CD8-positive, alpha-beta memory T cell (primary cell): ENCODE measurements at regions not wholly inside any gene's neighbourhood (a gene's known extent, or its start where the extent isn't known, plus 50 kb on each side); places are given as distances from the start of the nearest gene placed in this dataset.
"Not testable (repeated sequence)": the region's sequence is repeated elsewhere in the genome, so short reads cannot be mapped to it uniquely, and the experiment has no call there.

Source experiments
- CTCF ChIA-PET: fragments of 350-600 bp; sonication (Branson Sonifier 250); formaldehyde crosslinking; loops from one replicate; lab custom pipeline; 2021; ENCODE audit warnings: antibody characterized with exemption; lab: Charles Lee
- POLR2A ChIA-PET: fragments of 350-600 bp; sonication (Branson Sonifier 250); formaldehyde crosslinking; loops from one replicate; lab custom pipeline; 2021; ENCODE audit warnings: antibody characterized with exemption; lab: Charles Lee
- DNase-seq, 5 donors: peaks; one replicate each; pipeline versions ENCODE4 v3.0.0 to v3.0.0-alpha.2; 2020 to 2022; ENCODE audit warnings: mixed read lengths in 1 of 5
- H3K27ac ChIP-seq: one replicate; pipeline ENCODE4 v1.7.0; 2013; ENCODE audit warnings: low read depth, mild to moderate bottlenecking, low read length, moderate library complexity
- H3K27me3 ChIP-seq: 2 replicates; pipeline ENCODE4 v1.7.0; 2013; ENCODE audit warnings: low read length, mild to moderate bottlenecking; ENCODE audit not compliant: insufficient read depth, poor library complexity, severe bottlenecking
- H3K36me3 ChIP-seq: 2 replicates; pipeline ENCODE4 v1.7.0; 2013; ENCODE audit warnings: mild to moderate bottlenecking, low read length, moderate library complexity; ENCODE audit not compliant: insufficient read depth
- H3K4me1 ChIP-seq: 2 replicates; pipeline ENCODE4 v1.7.0; 2013; ENCODE audit warnings: mild to moderate bottlenecking, low read length, moderate library complexity; ENCODE audit not compliant: insufficient read depth
- H3K4me3 ChIP-seq: 2 replicates; pipeline ENCODE4 v1.7.0; 2013; ENCODE audit warnings: mild to moderate bottlenecking, low read length
- H3K9me3 ChIP-seq: 2 replicates; pipeline ENCODE4 v1.7.0; 2013; ENCODE audit warnings: mild to moderate bottlenecking, low read length
- H3K27ac Mint-ChIP-seq, 8 donors: one replicate each; pipeline ENCODE4 v1.8.0; 2020 to 2021; ENCODE audit warnings: mixed read lengths in 8 of 8, mild to moderate bottlenecking in 6 of 8, inconsistent platforms in 3 of 8, moderate library complexity in 3 of 8
- H3K27me3 Mint-ChIP-seq, 2 donors: one replicate each; pipeline ENCODE4 v1.8.0; 2020 to 2021; ENCODE audit warnings: mixed read lengths in 2 of 2, mild to moderate bottlenecking in 1 of 2, moderate library complexity in 1 of 2
- H3K36me3 Mint-ChIP-seq, 3 donors: one replicate each; pipeline ENCODE4 v1.8.0; 2020 to 2021; ENCODE audit warnings: mixed read lengths in 3 of 3, inconsistent platforms in 1 of 3, mild to moderate bottlenecking in 1 of 3
- H3K4me1 Mint-ChIP-seq, 3 donors: one replicate each; pipeline ENCODE4 v1.8.0; 2020 to 2021; ENCODE audit warnings: mixed read lengths in 3 of 3, inconsistent platforms in 1 of 3, mild to moderate bottlenecking in 1 of 3
- H3K4me3 Mint-ChIP-seq, 7 donors: one replicate each; pipeline ENCODE4 v1.8.0; 2020 to 2021; ENCODE audit warnings: mixed read lengths in 7 of 7, mild to moderate bottlenecking in 6 of 7, moderate library complexity in 4 of 7, inconsistent platforms in 2 of 7
- H3K9me3 Mint-ChIP-seq, 5 donors: one replicate each; pipeline ENCODE4 v1.8.0; 2020 to 2022; ENCODE audit warnings: mixed read lengths in 5 of 5, mild to moderate bottlenecking in 3 of 5, moderate library complexity in 2 of 5, inconsistent platforms in 1 of 5

GRCh38 chr20:52033313-52033712, 158.3 kb downstream of the ZFP64 start:
- no peak overlapping the region for H3K4me3 Mint-ChIP-seq
- Histone ChIP-seq H3K4me3 (no peak overlapping the region), H3K27me3 (no peaks in the 10 kb centered on the region), H3K4me1 (peaks cover 18% of the 10 kb centered on the region), H3K36me3 (no peaks in the 10 kb centered on the region), H3K9me3 (no peaks in the 10 kb centered on the region), H3K27ac (no peak overlapping the region)
- H3K9me3 Mint-ChIP-seq, result no peaks in the 10 kb centered on the region
- DNase-seq, result no peak
- CTCF ChIA-PET, result no interaction called here
- POLR2A ChIA-PET, result no interaction called here
- no peaks in the 10 kb centered on the region for H3K27me3 Mint-ChIP-seq
- H3K27ac Mint-ChIP-seq, result peak overlapping the region in 1 of 8 donors; percentile 69
- peaks cover 21 to 28% (median 27%) of the 10 kb centered on the region in 3 donors for H3K4me1 Mint-ChIP-seq
- no peaks in the 10 kb centered on the region for H3K36me3 Mint-ChIP-seq

- CTCF ChIA-PET, H3K27me3 ChIP-seq, H3K36me3 Mint-ChIP-seq, H3K27ac ChIP-seq, H3K36me3 ChIP-seq, H3K9me3 Mint-ChIP-seq, H3K9me3 ChIP-seq, H3K4me3 ChIP-seq, H3K27me3 Mint-ChIP-seq, DNase-seq: not testable (repeated sequence)
- POLR2A ChIA-PET, result interaction anchor here (0.7 kb wide), 1 partner anchor 1062 kb away, joined by 3 read pairs; no protein-coding TSS in a partner anchor
- peaks cover 21 to 28% (median 27%) of the 10 kb centered on the region in 3 donors for H3K4me1 Mint-ChIP-seq
- peak overlapping the region; percentile 51 to 90 (median 67) for H3K27ac Mint-ChIP-seq
- peaks cover 18% of the 10 kb centered on the region for H3K4me1 ChIP-seq
- peak overlapping the region in 6 of 7 donors; percentile 13 to 63 (median 39) for H3K4me3 Mint-ChIP-seq
Observed at GRCh38 chr20:52032304-52032683, 159.3 kb downstream of the ZFP64 start.

GRCh38 chr20:52031563-52032303, 159.8 kb downstream of the ZFP64 start:
- ChIA-PET CTCF (no interaction called here), POLR2A (interaction anchor here (0.7 kb wide), 1 partner anchor 1061 kb away, joined by 3 read pairs; no protein-coding TSS in a partner anchor)
- H3K27ac ChIP-seq, result no peak overlapping the region

GRCh38 chr20:52031206-52031562, 160.4 kb downstream of the ZFP64 start:
- H3K4me1 ChIP-seq, result peaks cover 18% of the 10 kb centered on the region
- CTCF ChIA-PET, result interaction anchor here (0.7 kb wide), 1 partner anchor 54 kb away, joined by 3 read pairs; no protein-coding TSS in a partner anchor
- no peaks in the 10 kb centered on the region for H3K27me3 Mint-ChIP-seq
- H3K36me3 ChIP-seq, result no peaks in the 10 kb centered on the region
- H3K9me3 Mint-ChIP-seq, result no peaks in the 10 kb centered on the region
- POLR2A ChIA-PET, result no interaction called here
- H3K4me3 ChIP-seq, result no peak overlapping the region
- H3K9me3 ChIP-seq, result no peaks in the 10 kb centered on the region
- H3K27me3 ChIP-seq, result no peaks in the 10 kb centered on the region
- H3K4me1 Mint-ChIP-seq, result peaks cover 21 to 28% (median 27%) of the 10 kb centered on the region in 3 donors
- H3K36me3 Mint-ChIP-seq, result no peaks in the 10 kb centered on the region
- H3K4me3 Mint-ChIP-seq, result peak overlapping the region in 6 of 7 donors; percentile 13 to 67 (median 39)
- no peak overlapping the region for H3K27ac ChIP-seq
- peak overlapping the region in 7 of 8 donors; percentile 17 to 90 (median 67) for H3K27ac Mint-ChIP-seq
- DNase-seq, result no peak

More at GRCh38 chr20:52031563-52032303, 159.8 kb downstream of the ZFP64 start:
- DNase-seq, result peak in 3 of 5 donors; percentile 4 to 56 (median 56)
- no peaks in the 10 kb centered on the region for H3K36me3 Mint-ChIP-seq
- Histone ChIP-seq H3K9me3 (no peaks in the 10 kb centered on the region), H3K36me3 (no peaks in the 10 kb centered on the region), H3K27me3 (no peaks in the 10 kb centered on the region), H3K4me3 (no peak overlapping the region), H3K4me1 (peaks cover 18% of the 10 kb centered on the region)
- no peaks in the 10 kb centered on the region for H3K9me3 Mint-ChIP-seq
- peaks cover 21 to 28% (median 27%) of the 10 kb centered on the region in 3 donors for H3K4me1 Mint-ChIP-seq
- peak overlapping the region; percentile 51 to 90 (median 67) for H3K27ac Mint-ChIP-seq
- no peaks in the 10 kb centered on the region for H3K27me3 Mint-ChIP-seq
- H3K4me3 Mint-ChIP-seq, result peak overlapping the region in 6 of 7 donors; percentile 13 to 67 (median 39)

- H3K4me1 Mint-ChIP-seq, result peaks cover 21 to 28% (median 27%) of the 10 kb centered on the region in 3 donors
- H3K4me3 Mint-ChIP-seq, H3K36me3 Mint-ChIP-seq, H3K36me3 ChIP-seq, H3K4me3 ChIP-seq, H3K9me3 Mint-ChIP-seq, DNase-seq, POLR2A ChIA-PET, CTCF ChIA-PET, H3K27me3 Mint-ChIP-seq, H3K27me3 ChIP-seq, H3K27ac ChIP-seq, H3K9me3 ChIP-seq, H3K27ac Mint-ChIP-seq: not testable (repeated sequence)
- peaks cover 18% of the 10 kb centered on the region for H3K4me1 ChIP-seq
Observed at GRCh38 chr20:52029129-52029528, 162.4 kb downstream of the ZFP64 start.

GRCh38 chr20:52025938-52026337, 165.6 kb downstream of the ZFP64 start:
- ChIA-PET POLR2A (no interaction called here), CTCF (no interaction called here)
- Histone ChIP-seq H3K4me3 (no peak overlapping the region), H3K27me3 (no peaks in the 10 kb centered on the region), H3K4me1 (peaks cover 6% of the 10 kb centered on the region), H3K9me3 (no peaks in the 10 kb centered on the region), H3K36me3 (no peaks in the 10 kb centered on the region), H3K27ac (no peak overlapping the region)
- no peaks in the 10 kb centered on the region for H3K9me3 Mint-ChIP-seq
- peaks cover 5 to 6% (median 6%) of the 10 kb centered on the region in 3 donors for H3K4me1 Mint-ChIP-seq
- DNase-seq, result no peak
- H3K36me3 Mint-ChIP-seq, result no peaks in the 10 kb centered on the region
- no peaks in the 10 kb centered on the region for H3K27me3 Mint-ChIP-seq
- H3K4me3 Mint-ChIP-seq, result no peak overlapping the region
- H3K27ac Mint-ChIP-seq, result no peak overlapping the region

- no peak overlapping the region for H3K27ac ChIP-seq
- POLR2A ChIA-PET, result no interaction called here
Observed at GRCh38 chr20:52019313-52019712, 172.3 kb downstream of the ZFP64 start.

GRCh38 chr20:52017669-52018317, 173.8 kb downstream of the ZFP64 start:
- Histone ChIP-seq H3K4me1 (no peaks in the 10 kb centered on the region), H3K27me3 (no peaks in the 10 kb centered on the region), H3K36me3 (no peaks in the 10 kb centered on the region), H3K9me3 (no peaks in the 10 kb centered on the region), H3K4me3 (no peak overlapping the region), H3K27ac (no peak overlapping the region)
- Mint-ChIP-seq H3K4me1 (no peaks in the 10 kb centered on the region), H3K36me3 (peaks cover 0 to 2% (median 0%) of the 10 kb centered on the region in 3 donors), H3K4me3 (no peak overlapping the region), H3K27me3 (peaks cover 2 to 3% of the 10 kb centered on the region in 2 donors), H3K9me3 (peaks cover 0 to 2% (median 0%) of the 10 kb centered on the region in 5 donors), H3K27ac (peak overlapping the region in 1 of 8 donors; percentile 2)
- CTCF ChIA-PET, result no interaction called here
- POLR2A ChIA-PET, result no interaction called here
- no peak for DNase-seq

More at GRCh38 chr20:52019313-52019712, 172.3 kb downstream of the ZFP64 start:
- no peaks in the 10 kb centered on the region for H3K36me3 ChIP-seq
- H3K27me3 ChIP-seq, result no peaks in the 10 kb centered on the region
- H3K4me3 Mint-ChIP-seq, result no peak overlapping the region
- no peaks in the 10 kb centered on the region for H3K27me3 Mint-ChIP-seq
- H3K27ac Mint-ChIP-seq, result no peak overlapping the region
- no peaks in the 10 kb centered on the region for H3K4me1 Mint-ChIP-seq
- no peaks in the 10 kb centered on the region for H3K9me3 ChIP-seq
- H3K9me3 Mint-ChIP-seq, result no peaks in the 10 kb centered on the region
- CTCF ChIA-PET, result no interaction called here
- no peak overlapping the region for H3K4me3 ChIP-seq
- no peaks in the 10 kb centered on the region for H3K4me1 ChIP-seq
- H3K36me3 Mint-ChIP-seq, result peaks cover 0 to 2% (median 0%) of the 10 kb centered on the region in 3 donors
- DNase-seq, result no peak
